ENCODE measurements at regions not wholly inside any gene's neighbourhood (a gene's known extent, or its start where the extent isn't known, plus 50 kb on each side); places are given as distances from the start of the nearest gene placed in this dataset.
"Not testable (repeated sequence)": the region's sequence is repeated elsewhere in the genome, so short reads cannot be mapped to it uniquely, and the experiment has no call there.

GRCh38 chr16:29155866-29156200, 171.0 kb downstream of the LAT start:
- TF ChIP-seq CTCF, EP300, POLR2A, POLR2AphosphoS5 (IDR thresholded peaks at IDR 0.05): not testable (repeated sequence)
